Stimulated activated CD4-positive, alpha-beta T cell treated with anti-CD3 and anti-CD28 coated beads, Interleukin-1b, Interleukin-23, amount 100 ng/mL, for 4 hours (primary cell): ENCODE measurements at regions not wholly inside any gene's neighbourhood (a gene's known extent, or its start where the extent isn't known, plus 50 kb on each side); places are given as distances from the start of the nearest gene placed in this dataset.

Experiments used
- DNase-seq, 2 donors: peaks; one replicate each; pipeline ENCODE4 v3.0.0-alpha.2; 2020; ENCODE audit warnings: low read depth in 2 of 2

DNA sequence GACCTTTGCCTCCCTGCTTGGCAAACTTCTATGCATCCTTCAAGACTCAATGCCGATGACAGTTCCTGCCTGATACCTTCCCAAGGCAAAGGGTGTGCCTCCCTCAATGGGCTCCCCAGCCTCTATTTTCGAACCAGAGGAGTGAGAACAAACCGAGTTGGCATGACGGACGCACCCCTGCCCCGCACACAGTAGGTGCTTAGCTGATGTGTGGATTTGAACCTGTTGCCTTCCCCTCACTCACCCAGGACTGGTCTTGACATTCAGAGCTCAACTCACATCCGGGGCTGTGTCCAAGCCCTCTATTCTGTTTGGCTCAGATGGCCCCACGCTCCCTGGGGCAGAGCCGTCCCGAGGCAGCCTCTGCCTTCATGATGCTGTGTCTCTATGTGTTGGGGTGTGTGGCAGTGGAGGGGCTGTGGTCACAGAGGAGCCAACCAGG lies 52.2 kb upstream of the SLC6A11 start:
- no peak for DNase-seq

DNA sequence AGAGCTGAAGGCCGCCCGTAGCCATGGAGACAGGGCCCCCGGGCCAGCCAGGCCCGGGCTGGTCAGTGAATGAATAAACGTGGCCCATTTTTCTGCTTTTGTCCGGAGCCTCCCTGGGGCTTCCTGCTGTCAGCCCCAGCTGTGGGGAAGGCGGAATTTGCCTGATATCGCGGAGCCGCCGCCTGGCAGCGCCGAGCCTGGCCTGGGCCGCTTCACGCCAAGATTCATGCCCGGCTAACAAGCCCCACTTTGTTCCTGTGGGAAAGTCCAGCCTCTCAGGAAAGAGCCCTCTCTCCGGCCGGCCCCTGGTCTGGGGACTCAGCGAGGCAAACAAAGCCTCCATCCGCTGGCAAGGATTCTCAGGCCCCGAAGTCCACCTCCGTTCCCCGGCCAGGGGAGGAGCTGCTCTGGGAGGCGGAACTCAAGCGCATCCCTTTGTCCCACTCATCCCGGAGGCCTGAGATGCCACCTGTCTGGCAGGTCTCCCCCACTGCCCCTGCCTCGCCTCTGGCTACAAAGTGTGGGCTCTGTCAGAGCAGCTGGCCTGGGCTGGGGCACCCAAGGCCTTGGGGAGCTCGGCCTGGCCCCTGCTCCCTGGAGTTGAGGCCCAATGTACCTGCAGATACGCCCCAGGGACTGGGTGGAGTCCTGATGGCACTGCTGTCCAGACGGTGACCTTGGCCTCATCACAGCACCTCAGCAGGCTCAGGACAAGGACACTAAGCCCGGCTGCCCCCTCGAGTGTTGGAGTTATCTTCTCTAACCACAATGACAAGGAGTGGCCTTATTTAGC lies 51.6 kb upstream of the SLC6A11 start:
- no peak for DNase-seq

DNA sequence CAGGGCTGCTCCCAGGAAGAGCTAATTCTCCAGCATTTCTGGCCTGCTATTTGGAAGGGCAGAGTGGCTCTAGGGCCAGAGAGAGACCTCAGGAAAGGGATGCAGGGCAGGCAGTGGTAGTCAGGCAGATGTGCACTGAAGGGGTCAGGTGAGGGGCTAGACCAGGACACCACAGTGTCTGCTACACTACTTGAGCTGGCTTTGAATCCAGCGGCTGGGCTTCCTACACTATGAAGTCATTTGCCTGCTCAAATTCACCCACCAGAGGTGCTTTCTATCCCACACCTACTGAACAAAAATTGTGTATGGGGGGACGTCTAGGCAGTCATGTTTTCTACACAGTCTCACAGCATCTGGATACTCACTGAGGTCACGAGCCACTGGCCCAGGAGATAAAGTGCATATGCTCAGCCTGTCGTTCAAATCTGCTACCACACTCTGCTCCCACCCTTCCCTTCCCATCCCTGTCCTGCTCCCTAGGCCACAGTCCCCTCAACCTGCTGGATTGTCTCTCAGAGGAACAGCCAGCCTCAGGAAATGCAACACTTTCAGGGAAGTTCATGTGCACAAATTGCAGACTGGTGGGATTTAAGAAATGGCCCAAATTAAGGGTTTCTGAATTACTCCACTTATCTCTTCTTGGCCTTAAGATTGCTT lies 49.9 kb upstream of the SLC6A11 start:
- DNase-seq, result no peak
